HCT116 (cell line): ENCODE measurements at regions not wholly inside any gene's neighbourhood (a gene's known extent, or its start where the extent isn't known, plus 50 kb on each side); places are given as distances from the start of the nearest gene placed in this dataset.
"Not testable (repeated sequence)": the region's sequence is repeated elsewhere in the genome, so short reads cannot be mapped to it uniquely, and the experiment has no call there.

Source experiments
- ATAC-seq: fragments of 200-7000 bp; cut with Tn5 transposase; 2 replicates; pipeline ENCODE4 v1.9.1; 2020; ENCODE audit warnings: mild to moderate bottlenecking, moderate library complexity
- BruUV-seq: library from RNA; stranded (reverse); fragments of 400-500 nt; replicated peaks from 2 replicates; lab custom pipeline; 2021; lab: Mats Ljungman, UMichigan
- CTCF ChIA-PET: fragments of 300-600 bp; sonication (Branson Sonifier 250); formaldehyde crosslinking; loops from one replicate; lab custom pipeline; 2021; ENCODE audit warnings: antibody characterized with exemption; lab: Charles Lee
- POLR2A ChIA-PET: fragments of 300-600, 350-600 bp; sonication (Branson Sonifier 250); formaldehyde crosslinking; loops from one replicate; lab custom pipeline; 2021; ENCODE audit warnings: antibody characterized with exemption; lab: Charles Lee
- RAD21 ChIA-PET, 2 experiments: fragments of 300-600 bp; sonication (Branson Sonifier 250); formaldehyde crosslinking; loops; one replicate each; lab custom pipeline; 2023; ENCODE audit warnings: low total read pairs in 2 of 2; ENCODE audit not compliant: uncharacterized antibody in 2 of 2, unreplicated experiment in 2 of 2, low non-redundant PET in 1 of 2; lab: Charles Lee
- DNase-seq: peaks from one replicate; pipeline ENCODE4 v3.0.0-alpha.2; 2010; ENCODE audit warnings: low read depth, low spot score
- H2AFZ ChIP-seq: fragments of 200-600 bp; shearing (Covaris generic), sonication (generic); 2 replicates; pipeline ENCODE4 v1.6.1; 2017; ENCODE audit warnings: low read depth, mixed run types, mixed read lengths, antibody characterized with exemption, low read length; ENCODE audit not compliant: poor library complexity, severe bottlenecking
- H3K27ac ChIP-seq: 2 replicates; pipeline ENCODE4 v1.5.1; 2012; ENCODE audit warnings: low read depth, low read length
- H3K27me3 ChIP-seq: fragments of 200-600 bp; sonication (generic); 2 replicates; pipeline ENCODE4 v1.6.1; 2016; ENCODE audit warnings: mixed run types, low read length, mixed read lengths; ENCODE audit not compliant: insufficient read depth
- H3K36me3 ChIP-seq, 2 experiments: fragments of 200-500 bp in 1 of 2; fragments of 200-600 bp in 1 of 2; sonication (Bioruptor generic) in 1 of 2; sonication (generic) in 1 of 2; 2 replicates each; pipeline versions ENCODE4 v1.5.1 to v1.6.1; 2014 to 2016; ENCODE audit warnings: low read length in 2 of 2, inconsistent platforms in 1 of 2, mixed read lengths in 1 of 2, mixed run types in 1 of 2; ENCODE audit not compliant: insufficient read depth in 2 of 2, control insufficient read depth in 1 of 2
- H3K4me1 ChIP-seq, 2 experiments: fragments of 200-600 bp in 1 of 2; sonication (generic) in 1 of 2; 2 replicates each; pipeline versions ENCODE4 v1.5.1 to v1.6.1; 2012 to 2017; ENCODE audit warnings: low read length in 2 of 2, inconsistent platforms in 1 of 2, mild to moderate bottlenecking in 1 of 2, mixed read lengths in 1 of 2, mixed run types in 1 of 2, moderate library complexity in 1 of 2; ENCODE audit not compliant: insufficient read depth in 2 of 2, control insufficient read depth in 1 of 2
- H3K4me2 ChIP-seq: fragments of 200-600 bp; sonication (generic); 2 replicates; pipeline ENCODE4 v1.6.1; 2017; ENCODE audit warnings: mixed run types, low read length, mixed read lengths
- H3K4me3 ChIP-seq, 2 experiments: fragments of 200-600 bp in 1 of 2; sonication (generic) in 1 of 2; replicated peaks in 1 of 2; 2 replicates each; pipeline ENCODE4 v1.5.1; 2011 to 2016; ENCODE audit warnings: low read length in 2 of 2, control low read depth in 1 of 2, low read depth in 1 of 2, mild to moderate bottlenecking in 1 of 2, mixed read lengths in 1 of 2, mixed run types in 1 of 2
- H3K79me2 ChIP-seq: fragments of 200-600 bp; sonication (generic); 2 replicates; pipeline ENCODE4 v1.6.1; 2017; ENCODE audit warnings: mild to moderate bottlenecking, mixed run types, low read length, moderate library complexity, mixed read lengths; ENCODE audit not compliant: insufficient read depth
- H3K9ac ChIP-seq: fragments of 200-600 bp; sonication (generic); 2 replicates; pipeline ENCODE4 v1.6.1; 2016; ENCODE audit warnings: low read length, mixed read lengths
- H3K9me2 ChIP-seq: fragments of 200-600 bp; sonication (generic), shearing (Covaris generic); 2 replicates; pipeline ENCODE4 v1.6.1; 2017; ENCODE audit warnings: mixed run types, mild to moderate bottlenecking, moderate library complexity; ENCODE audit not compliant: insufficient read depth
- H3K9me3 ChIP-seq, 2 experiments: fragments of 200-500 bp in 1 of 2; fragments of 200-600 bp in 1 of 2; sonication (Bioruptor generic) in 1 of 2; sonication (generic) in 1 of 2; 2 replicates each; pipeline ENCODE4 v1.6.1; 2014 to 2017; ENCODE audit warnings: low read length in 2 of 2, mixed read lengths in 2 of 2, inconsistent platforms in 1 of 2, low read depth in 1 of 2, mild to moderate bottlenecking in 1 of 2, mixed run types in 1 of 2, moderate library complexity in 1 of 2; ENCODE audit not compliant: control insufficient read depth in 1 of 2, insufficient read depth in 1 of 2
- H4K20me1 ChIP-seq: fragments of 200-600 bp; sonication (generic), shearing (Covaris generic); 2 replicates; pipeline ENCODE4 v1.6.1; 2017; ENCODE audit warnings: mixed run types, mild to moderate bottlenecking, moderate library complexity; ENCODE audit not compliant: insufficient read depth
- ELF1 ChIP-seq: IDR thresholded peaks from 2 replicates; pipeline ENCODE4 v1.6.1; 2012; ENCODE audit warnings: low read depth, borderline replicate concordance
- TCF7L2 ChIP-seq: IDR thresholded peaks from 2 replicates; pipeline ENCODE4 v1.7.0; 2011; ENCODE audit warnings: borderline replicate concordance, inconsistent platforms; ENCODE audit not compliant: insufficient read depth, insufficient read length; ENCODE audit errors: extremely low read depth
- intact Hi-C: fragments of 100-400 bp; cut with micrococcal nuclease; formaldehyde crosslinking; loops from 2 replicates; pipeline ENCODE4 v1.10.0; 2022
- TF ChIP-seq, protein P1 (sequence below): IDR thresholded peaks from 2 replicates; pipeline ENCODE4 v1.6.1; 2012; ENCODE audit warnings: low read depth

DNA sequence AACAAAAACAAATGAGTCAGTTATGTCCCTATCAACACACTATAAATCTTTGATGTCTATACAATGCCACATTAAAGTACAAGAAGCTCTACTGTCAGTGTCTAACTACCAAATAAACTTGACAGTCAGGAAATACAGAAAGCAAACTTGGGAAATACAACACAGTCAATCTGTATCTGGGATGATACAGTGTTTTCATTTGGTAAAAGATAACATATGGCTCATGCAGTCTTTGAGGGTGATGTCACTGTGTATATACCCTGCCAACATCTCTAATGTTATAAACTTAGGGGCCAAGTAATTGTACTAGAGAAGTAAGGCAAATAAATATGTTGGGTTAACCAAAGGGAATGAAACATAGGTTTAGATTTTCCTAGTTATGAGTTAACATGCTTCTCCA lies 552.5 kb upstream of the ADAMTS5 start:
- Histone ChIP-seq H3K9me2 (no peaks in the 10 kb centered on the region), H3K27me3 (no peaks in the 10 kb centered on the region), H3K79me2 (no peaks in the 10 kb centered on the region), H3K9me3 (peaks cover 8 to 18% of the 10 kb centered on the region in 2 experiments; a peak in 2 of 4 replicates), H2AFZ (no peak overlapping the region), H3K4me3 (no peak overlapping the region), H3K9ac (no peak overlapping the region), H3K4me2 (no peak overlapping the region), H4K20me1 (no peaks in the 10 kb centered on the region), H3K4me1 (no peaks in the 10 kb centered on the region), H3K36me3 (no peaks in the 10 kb centered on the region), H3K27ac (no peak overlapping the region)
- DNase-seq (no peak), ATAC-seq (no peak)
- no TSS peak for BruUV-seq
- ChIA-PET RAD21 (no interaction called here), CTCF (no interaction called here), POLR2A (no interaction called here)
- intact Hi-C loops, result no loop called here
- TF ChIP-seq TCF7L2 (no peak), ELF1 (no peak)
- TF ChIP-seq, protein P1, sequence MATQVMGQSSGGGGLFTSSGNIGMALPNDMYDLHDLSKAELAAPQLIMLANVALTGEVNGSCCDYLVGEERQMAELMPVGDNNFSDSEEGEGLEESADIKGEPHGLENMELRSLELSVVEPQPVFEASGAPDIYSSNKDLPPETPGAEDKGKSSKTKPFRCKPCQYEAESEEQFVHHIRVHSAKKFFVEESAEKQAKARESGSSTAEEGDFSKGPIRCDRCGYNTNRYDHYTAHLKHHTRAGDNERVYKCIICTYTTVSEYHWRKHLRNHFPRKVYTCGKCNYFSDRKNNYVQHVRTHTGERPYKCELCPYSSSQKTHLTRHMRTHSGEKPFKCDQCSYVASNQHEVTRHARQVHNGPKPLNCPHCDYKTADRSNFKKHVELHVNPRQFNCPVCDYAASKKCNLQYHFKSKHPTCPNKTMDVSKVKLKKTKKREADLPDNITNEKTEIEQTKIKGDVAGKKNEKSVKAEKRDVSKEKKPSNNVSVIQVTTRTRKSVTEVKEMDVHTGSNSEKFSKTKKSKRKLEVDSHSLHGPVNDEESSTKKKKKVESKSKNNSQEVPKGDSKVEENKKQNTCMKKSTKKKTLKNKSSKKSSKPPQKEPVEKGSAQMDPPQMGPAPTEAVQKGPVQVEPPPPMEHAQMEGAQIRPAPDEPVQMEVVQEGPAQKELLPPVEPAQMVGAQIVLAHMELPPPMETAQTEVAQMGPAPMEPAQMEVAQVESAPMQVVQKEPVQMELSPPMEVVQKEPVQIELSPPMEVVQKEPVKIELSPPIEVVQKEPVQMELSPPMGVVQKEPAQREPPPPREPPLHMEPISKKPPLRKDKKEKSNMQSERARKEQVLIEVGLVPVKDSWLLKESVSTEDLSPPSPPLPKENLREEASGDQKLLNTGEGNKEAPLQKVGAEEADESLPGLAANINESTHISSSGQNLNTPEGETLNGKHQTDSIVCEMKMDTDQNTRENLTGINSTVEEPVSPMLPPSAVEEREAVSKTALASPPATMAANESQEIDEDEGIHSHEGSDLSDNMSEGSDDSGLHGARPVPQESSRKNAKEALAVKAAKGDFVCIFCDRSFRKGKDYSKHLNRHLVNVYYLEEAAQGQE, result no peak

DNA sequence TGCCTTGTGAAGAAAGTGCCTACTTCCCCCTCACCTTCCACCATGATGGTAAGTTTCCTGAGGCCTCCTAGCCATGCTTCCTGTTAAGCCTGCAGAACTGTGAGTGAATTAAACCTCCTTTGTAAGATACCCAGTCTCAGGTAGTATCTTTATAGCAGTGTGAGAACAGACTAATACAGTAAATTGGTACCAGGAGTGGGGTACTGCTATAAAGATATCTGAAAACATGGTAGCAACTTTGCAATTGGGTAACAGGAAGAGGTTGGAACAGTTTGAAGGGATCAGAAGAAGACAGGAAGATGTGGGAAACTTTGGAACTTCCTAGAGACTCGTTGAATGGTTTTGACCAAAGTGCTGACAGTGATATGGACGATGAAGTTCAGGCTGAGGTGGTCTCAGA lies 550.3 kb upstream of the ADAMTS5 start:
- H3K4me1 ChIP-seq, ATAC-seq, H3K9me2 ChIP-seq, H3K9ac ChIP-seq, H3K36me3 ChIP-seq, RAD21 ChIA-PET, H2AFZ ChIP-seq, DNase-seq, intact Hi-C loops, H3K4me3 ChIP-seq, H3K27me3 ChIP-seq, H4K20me1 ChIP-seq, H3K27ac ChIP-seq, BruUV-seq, CTCF ChIA-PET, H3K4me2 ChIP-seq, POLR2A ChIA-PET, H3K79me2 ChIP-seq: not testable (repeated sequence)
- peaks cover 8 to 25% of the 10 kb centered on the region in 2 experiments; a peak in 2 of 4 replicates for H3K9me3 ChIP-seq
